ENCODE measurements at regions not wholly inside any gene's neighbourhood (a gene's known extent, or its start where the extent isn't known, plus 50 kb on each side); places are given as distances from the start of the nearest gene placed in this dataset.

GRCh38 chr2:226583715-226584114, 215.9 kb downstream of the IRS1 start:
- H3K27me3 ChIP-seq (ENCODE audit: insufficient read depth, low read length, poor library complexity): no peaks in the 10 kb centered on the region
- no peak overlapping the region for H3K4me3 ChIP-seq (ENCODE audit: low read depth in 1 of 2, low read length in 2 of 2)
- H3K79me2 ChIP-seq (ENCODE audit: insufficient read depth, low read length): no peaks in the 10 kb centered on the region
- H3K4me2 ChIP-seq (ENCODE audit: insufficient read depth, low read length): no peak overlapping the region
- no peak for ATAC-seq (ENCODE audit: insufficient read depth, low read depth)
- no peaks in the 10 kb centered on the region for H3K36me3 ChIP-seq (ENCODE audit: insufficient read depth, low read length)
- H2AFZ ChIP-seq (ENCODE audit: low read depth, low read length): no peak overlapping the region
- H3K9ac ChIP-seq (ENCODE audit: low read depth, low read length): no peak overlapping the region
- H3K27ac ChIP-seq (ENCODE audit: low read length): no peak overlapping the region
- H4K20me1 ChIP-seq (ENCODE audit: insufficient read depth, low read length): no peaks in the 10 kb centered on the region
- no peak for DNase-seq
- no peak for TF ChIP-seq EZH2 (IDR thresholded peaks at IDR 0.05; ENCODE audit: borderline replicate concordance, low read depth, low read length, severe bottlenecking)
- TF ChIP-seq CTCF (IDR thresholded peaks at IDR 0.05; ENCODE audit: borderline replicate concordance, extremely low read depth, low read length, poor library complexity, severe bottlenecking): no peak
- no peaks in the 10 kb centered on the region for H3K4me1 ChIP-seq (ENCODE audit: insufficient read depth, low read length)
- H3K9me3 ChIP-seq (ENCODE audit: insufficient read depth, low read length, severe bottlenecking): no peaks in the 10 kb centered on the region

- no peak for ATAC-seq (ENCODE audit: insufficient read depth, low read depth)
- no peaks in the 10 kb centered on the region for H3K27me3 ChIP-seq (ENCODE audit: insufficient read depth, low read length, poor library complexity)
- no peaks in the 10 kb centered on the region for H3K9me3 ChIP-seq (ENCODE audit: insufficient read depth, low read length, severe bottlenecking)
- H4K20me1 ChIP-seq (ENCODE audit: insufficient read depth, low read length): no peaks in the 10 kb centered on the region
- no peak overlapping the region for H2AFZ ChIP-seq (ENCODE audit: low read depth, low read length)
- no peak overlapping the region for H3K4me2 ChIP-seq (ENCODE audit: insufficient read depth, low read length)
- no peak overlapping the region for H3K27ac ChIP-seq (ENCODE audit: low read length)
- TF ChIP-seq EZH2 (IDR thresholded peaks at IDR 0.05; ENCODE audit: borderline replicate concordance, low read depth, low read length, severe bottlenecking) (no peak), CTCF (IDR thresholded peaks at IDR 0.05; ENCODE audit: borderline replicate concordance, extremely low read depth, low read length, poor library complexity, severe bottlenecking) (no peak)
- no peak overlapping the region for H3K4me3 ChIP-seq (ENCODE audit: low read depth in 1 of 2, low read length in 2 of 2)
- DNase-seq: no peak
- H3K36me3 ChIP-seq (ENCODE audit: insufficient read depth, low read length): no peaks in the 10 kb centered on the region
- H3K79me2 ChIP-seq (ENCODE audit: insufficient read depth, low read length): no peaks in the 10 kb centered on the region
- no peak overlapping the region for H3K9ac ChIP-seq (ENCODE audit: low read depth, low read length)
- no peaks in the 10 kb centered on the region for H3K4me1 ChIP-seq (ENCODE audit: insufficient read depth, low read length)
Observed at GRCh38 chr2:226581661-226582060, 218.0 kb downstream of the IRS1 start.

GRCh38 chr2:226581004-226581403, 218.6 kb downstream of the IRS1 start:
- Histone ChIP-seq H3K36me3 (ENCODE audit: insufficient read depth, low read length) (no peaks in the 10 kb centered on the region), H4K20me1 (ENCODE audit: insufficient read depth, low read length) (no peaks in the 10 kb centered on the region), H3K79me2 (ENCODE audit: insufficient read depth, low read length) (no peaks in the 10 kb centered on the region), H3K9ac (ENCODE audit: low read depth, low read length) (no peak overlapping the region), H3K4me1 (ENCODE audit: insufficient read depth, low read length) (no peaks in the 10 kb centered on the region), H3K27me3 (ENCODE audit: insufficient read depth, low read length, poor library complexity) (no peaks in the 10 kb centered on the region), H2AFZ (ENCODE audit: low read depth, low read length) (no peak overlapping the region), H3K9me3 (ENCODE audit: insufficient read depth, low read length, severe bottlenecking) (no peaks in the 10 kb centered on the region), H3K4me2 (ENCODE audit: insufficient read depth, low read length) (no peak overlapping the region), H3K27ac (ENCODE audit: low read length) (no peak overlapping the region), H3K4me3 (ENCODE audit: low read depth in 1 of 2, low read length in 2 of 2) (no peak overlapping the region)
- TF ChIP-seq CTCF (IDR thresholded peaks at IDR 0.05; ENCODE audit: borderline replicate concordance, extremely low read depth, low read length, poor library complexity, severe bottlenecking) (no peak), EZH2 (IDR thresholded peaks at IDR 0.05; ENCODE audit: borderline replicate concordance, low read depth, low read length, severe bottlenecking) (no peak)
- DNase-seq (no peak), ATAC-seq (ENCODE audit: insufficient read depth, low read depth) (no peak)

- no peaks in the 10 kb centered on the region for H3K9me3 ChIP-seq (ENCODE audit: insufficient read depth, low read length, severe bottlenecking)
- no peak overlapping the region for H3K4me2 ChIP-seq (ENCODE audit: insufficient read depth, low read length)
- TF ChIP-seq EZH2 (IDR thresholded peaks at IDR 0.05; ENCODE audit: borderline replicate concordance, low read depth, low read length, severe bottlenecking): no peak
- no peak for TF ChIP-seq CTCF (IDR thresholded peaks at IDR 0.05; ENCODE audit: borderline replicate concordance, extremely low read depth, low read length, poor library complexity, severe bottlenecking)
- DNase-seq (no peak), ATAC-seq (ENCODE audit: insufficient read depth, low read depth) (no peak)
- no peaks in the 10 kb centered on the region for H3K27me3 ChIP-seq (ENCODE audit: insufficient read depth, low read length, poor library complexity)
- H3K4me3 ChIP-seq (ENCODE audit: low read depth in 1 of 2, low read length in 2 of 2): no peak overlapping the region
- no peaks in the 10 kb centered on the region for H3K79me2 ChIP-seq (ENCODE audit: insufficient read depth, low read length)
- H3K36me3 ChIP-seq (ENCODE audit: insufficient read depth, low read length): no peaks in the 10 kb centered on the region
- H3K27ac ChIP-seq (ENCODE audit: low read length): no peak overlapping the region
- no peak overlapping the region for H3K9ac ChIP-seq (ENCODE audit: low read depth, low read length)
- H3K4me1 ChIP-seq (ENCODE audit: insufficient read depth, low read length): no peaks in the 10 kb centered on the region
- no peaks in the 10 kb centered on the region for H4K20me1 ChIP-seq (ENCODE audit: insufficient read depth, low read length)
- H2AFZ ChIP-seq (ENCODE audit: low read depth, low read length): no peak overlapping the region
Observed at GRCh38 chr2:226580403-226580802, 219.2 kb downstream of the IRS1 start.
